SK-N-SH (cell line): ENCODE measurements at regions not wholly inside any gene's neighbourhood (a gene's known extent, or its start where the extent isn't known, plus 50 kb on each side); places are given as distances from the start of the nearest gene placed in this dataset.

Source experiments
- CTCF ChIA-PET: fragments of 300-600, 350-600 bp; formaldehyde crosslinking; extraction: SDS; loops from one replicate; lab custom pipeline; 2021; lab: Yijun Ruan, JAX
- POLR2A ChIA-PET: fragments of 350-600 bp; sonication (Branson Sonifier 250); formaldehyde crosslinking; extraction: SDS; loops from one replicate; lab custom pipeline; 2020; ENCODE audit warnings: antibody characterized with exemption, inconsistent platforms; lab: Yijun Ruan, JAX
- DNase-seq: peaks from one replicate; pipeline ENCODE4 v3.0.0; 2012
- H2AFZ ChIP-seq: fragments of 200-600 bp; sonication (generic); 2 replicates; pipeline ENCODE4 v1.8.1; 2016; ENCODE audit warnings: antibody characterized with exemption, mild to moderate bottlenecking, low read depth
- H3F3A ChIP-seq: fragments of 200-600 bp; sonication (generic); replicated peaks from 2 replicates; pipeline ENCODE3; 2016; ENCODE audit warnings: antibody characterized with exemption, mild to moderate bottlenecking; ENCODE audit not compliant: insufficient read depth
- H3K27ac ChIP-seq, 2 experiments: fragments of 200-500 bp in 1 of 2; fragments of 200-600 bp in 1 of 2; sonication (Bioruptor generic) in 1 of 2; sonication (generic), shearing (Covaris generic) in 1 of 2; 2 replicates each; pipeline versions ENCODE4 v1.5.1 to v1.6.1; 2014 to 2016; ENCODE audit warnings: low read depth in 2 of 2, inconsistent platforms in 1 of 2, low read length in 1 of 2, mild to moderate bottlenecking in 1 of 2, mixed read lengths in 1 of 2
- H3K27me3 ChIP-seq: fragments of 200-600 bp; sonication (generic), shearing (Covaris generic); 2 replicates; pipeline ENCODE4 v1.6.1; 2016; ENCODE audit warnings: mixed run types; ENCODE audit not compliant: insufficient read depth
- H3K36me3 ChIP-seq, 2 experiments: fragments of 200-500 bp in 1 of 2; fragments of 200-600 bp in 1 of 2; sonication (Bioruptor generic) in 1 of 2; sonication (generic) in 1 of 2; replicated peaks in 1 of 2; 2 replicates each; pipeline versions ENCODE3 to v1.5.1; 2014 to 2016; ENCODE audit warnings: low read length in 1 of 2, mild to moderate bottlenecking in 1 of 2; ENCODE audit not compliant: insufficient read depth in 2 of 2, control insufficient read depth in 1 of 2
- H3K4me1 ChIP-seq, 2 experiments: fragments of 200-500 bp in 1 of 2; fragments of 200-600 bp in 1 of 2; sonication (Bioruptor generic) in 1 of 2; sonication (generic), shearing (Covaris generic) in 1 of 2; 2 replicates each; pipeline versions ENCODE4 v1.5.1 to v1.6.1; 2014 to 2016; ENCODE audit warnings: low read depth in 1 of 2, low read length in 1 of 2, mixed run types in 1 of 2; ENCODE audit not compliant: insufficient read depth in 2 of 2, control insufficient read depth in 1 of 2
- H3K4me2 ChIP-seq: fragments of 200-600 bp; sonication (generic), shearing (Covaris generic); 2 replicates; pipeline ENCODE4 v1.6.1; 2017; ENCODE audit warnings: mixed run types
- H3K4me3 ChIP-seq, 2 experiments: fragments of 200-500 bp in 1 of 2; fragments of 200-600 bp in 1 of 2; sonication (Bioruptor generic) in 1 of 2; sonication (generic), shearing (Covaris generic) in 1 of 2; 2 replicates each; pipeline versions ENCODE4 v1.5.1 to v1.8.1; 2014 to 2016; ENCODE audit warnings: low read depth in 2 of 2, inconsistent platforms in 1 of 2, low read length in 1 of 2, mild to moderate bottlenecking in 1 of 2, mixed read lengths in 1 of 2, moderate library complexity in 1 of 2
- H3K79me2 ChIP-seq: fragments of 200-600 bp; sonication (generic); 2 replicates; pipeline ENCODE4 v1.8.1; 2017; ENCODE audit warnings: mild to moderate bottlenecking; ENCODE audit not compliant: insufficient read depth
- H3K9ac ChIP-seq: fragments of 200-600 bp; sonication (generic); 2 replicates; pipeline ENCODE4 v1.6.1; 2017; ENCODE audit warnings: mixed run types
- H3K9me2 ChIP-seq: fragments of 200-600 bp; sonication (generic); 2 replicates; pipeline ENCODE4 v1.6.1; 2017; ENCODE audit warnings: mixed run types
- H3K9me3 ChIP-seq: fragments of 200-600 bp; sonication (generic); 2 replicates; pipeline ENCODE4 v1.6.1; 2017; ENCODE audit warnings: mixed run types, mild to moderate bottlenecking, moderate library complexity
- H4K20me1 ChIP-seq: fragments of 200-600 bp; sonication (generic); 2 replicates; pipeline ENCODE4 v1.6.1; 2017; ENCODE audit warnings: mild to moderate bottlenecking, mixed run types; ENCODE audit not compliant: insufficient read depth
- EZH2phosphoT487 ChIP-seq: fragments of 200-600 bp; sonication (generic); IDR thresholded peaks from 2 replicates; pipeline ENCODE4 v1.6.1; 2017; ENCODE audit warnings: low read depth, mixed run types, mild to moderate bottlenecking, antibody characterized with exemption, moderate library complexity, borderline replicate concordance
- FOSL2 ChIP-seq: IDR thresholded peaks from 2 replicates; pipeline ENCODE4 v1.4.0; 2012; ENCODE audit warnings: low read depth, mild to moderate bottlenecking, moderate library complexity, borderline replicate concordance
- FOXM1 ChIP-seq: IDR thresholded peaks from 2 replicates; pipeline ENCODE4 v1.4.0; 2012; ENCODE audit warnings: low read depth, mild to moderate bottlenecking
- GATA2 ChIP-seq: sonication (generic); formaldehyde crosslinking; IDR thresholded peaks from 2 replicates; pipeline ENCODE4 v1.5.0; 2020; ENCODE audit warnings: mild to moderate bottlenecking, missing genetic modification reagents
- NRF1 ChIP-seq: IDR thresholded peaks from 2 replicates; pipeline ENCODE4 v1.6.1; 2012; ENCODE audit warnings: low read depth, mild to moderate bottlenecking, low read length
- POLR2AphosphoS5 ChIP-seq: IDR thresholded peaks from 2 replicates; pipeline ENCODE4 v1.6.1; 2012; ENCODE audit warnings: low read depth, low read length
- RAD21 ChIP-seq: IDR thresholded peaks from 2 replicates; pipeline ENCODE4 v1.6.1; 2012; ENCODE audit warnings: mild to moderate bottlenecking, low read length
- YY1 ChIP-seq: IDR thresholded peaks from 2 replicates; pipeline ENCODE4 v1.4.0; 2012; ENCODE audit warnings: low read depth, mild to moderate bottlenecking
- WGBS: methylation state at CpG from one replicate; pipeline ENCODE4 v1.1.6; 2017; ENCODE audit warnings: low lambda C conversion rate; 5-methylcytosine and 5-hydroxymethylcytosine counted together
- TF ChIP-seq, protein P1 (sequence below): IDR thresholded peaks from 2 replicates; pipeline ENCODE4; 2012
- TF ChIP-seq, protein P2 (sequence below): IDR thresholded peaks from 2 replicates; pipeline ENCODE4 v1.4.0; 2012; ENCODE audit warnings: low read depth, borderline replicate concordance
- TF ChIP-seq, protein P3 (sequence below): IDR thresholded peaks from 2 replicates; pipeline ENCODE4 v1.4.0; 2012; ENCODE audit warnings: low read depth, borderline replicate concordance
- TF ChIP-seq, protein P4 (sequence below): fragments of 150-350 bp; IDR thresholded peaks from 2 replicates; pipeline ENCODE4 v1.6.1; 2016; ENCODE audit warnings: mild to moderate bottlenecking, low read depth, low read length

DNA sequence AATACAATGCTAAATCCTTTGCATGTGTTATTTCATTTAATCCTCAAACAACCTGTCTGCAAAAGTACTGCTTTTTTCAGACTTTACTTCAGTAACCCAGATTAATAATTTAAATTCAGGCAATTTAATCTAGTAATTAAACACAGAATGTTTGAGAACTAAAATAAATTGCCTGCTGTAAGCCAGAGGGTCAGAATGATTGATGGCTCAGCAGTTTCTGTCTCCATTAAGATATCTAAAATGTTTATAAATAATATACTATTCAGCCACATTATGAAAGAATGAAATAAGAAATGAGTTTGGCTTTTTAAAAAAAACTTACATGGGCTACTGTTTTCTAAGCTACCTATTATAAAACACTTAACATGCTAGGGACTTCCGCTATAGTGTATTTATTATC, 846.0 kb downstream of the FAM181B start:
- TF ChIP-seq FOSL2 (no peak), GATA2 (no peak), POLR2AphosphoS5 (no peak), FOXM1 (no peak)
- TF ChIP-seq, protein P1, sequence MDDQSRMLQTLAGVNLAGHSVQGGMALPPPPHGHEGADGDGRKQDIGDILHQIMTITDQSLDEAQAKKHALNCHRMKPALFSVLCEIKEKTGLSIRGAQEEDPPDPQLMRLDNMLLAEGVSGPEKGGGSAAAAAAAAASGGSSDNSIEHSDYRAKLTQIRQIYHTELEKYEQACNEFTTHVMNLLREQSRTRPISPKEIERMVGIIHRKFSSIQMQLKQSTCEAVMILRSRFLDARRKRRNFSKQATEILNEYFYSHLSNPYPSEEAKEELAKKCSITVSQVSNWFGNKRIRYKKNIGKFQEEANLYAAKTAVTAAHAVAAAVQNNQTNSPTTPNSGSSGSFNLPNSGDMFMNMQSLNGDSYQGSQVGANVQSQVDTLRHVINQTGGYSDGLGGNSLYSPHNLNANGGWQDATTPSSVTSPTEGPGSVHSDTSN: no peak
- Histone ChIP-seq H3K27ac (no peak overlapping the region), H3K27me3 (no peaks in the 10 kb centered on the region), H2AFZ (no peak overlapping the region), H4K20me1 (no peaks in the 10 kb centered on the region), H3F3A (no peaks in the 10 kb centered on the region), H3K4me3 (no peak overlapping the region), H3K79me2 (no peaks in the 10 kb centered on the region), H3K9me2 (no peaks in the 10 kb centered on the region), H3K4me2 (no peak overlapping the region), H3K9ac (no peak overlapping the region), H3K9me3 (no peaks in the 10 kb centered on the region), H3K36me3 (no peaks in the 10 kb centered on the region), H3K4me1 (no peaks in the 10 kb centered on the region)
- DNase-seq: no peak
- WGBS: 87% methylated on average over 1 of the region's 1 CpG
- POLR2A ChIA-PET: no interaction called here
- CTCF ChIA-PET: no interaction called here

DNA sequence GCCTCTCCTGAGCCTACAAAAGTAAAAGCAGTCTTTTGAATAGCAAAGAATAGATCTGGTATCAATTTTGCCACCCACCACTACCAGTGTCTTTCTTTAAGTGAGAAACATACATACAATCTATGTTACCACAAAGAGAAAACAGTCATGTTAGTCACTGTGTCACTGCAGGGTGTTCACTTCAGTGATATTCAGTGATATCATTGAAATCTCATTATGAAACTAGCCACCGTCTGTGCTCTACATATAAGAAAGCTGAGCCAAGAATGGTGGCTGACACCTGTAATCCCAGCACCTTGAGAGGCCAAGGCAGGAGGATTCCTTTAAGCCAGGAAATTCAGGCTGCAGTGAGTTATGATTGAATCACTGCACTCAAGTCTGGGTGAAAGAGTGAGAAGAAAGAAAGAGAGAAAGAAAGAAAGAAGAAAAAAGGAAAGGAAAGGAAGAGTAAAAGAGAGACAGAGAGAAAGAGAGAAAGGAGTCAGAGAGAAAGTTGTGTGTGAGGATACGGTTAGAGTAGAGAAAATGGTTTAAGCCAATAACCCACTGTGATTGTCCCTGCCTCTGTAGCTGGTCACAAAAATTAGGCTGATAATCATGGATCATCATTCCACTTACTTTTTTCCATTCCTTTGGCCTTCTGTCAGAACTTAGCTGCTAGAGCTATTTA, 847.1 kb downstream of the FAM181B start:
- Histone ChIP-seq H3K27ac (no peak overlapping the region), H3F3A (no peaks in the 10 kb centered on the region), H3K9ac (no peak overlapping the region), H3K36me3 (no peaks in the 10 kb centered on the region), H3K79me2 (no peaks in the 10 kb centered on the region)
- DNase-seq: no peak
- TF ChIP-seq, protein P2, sequence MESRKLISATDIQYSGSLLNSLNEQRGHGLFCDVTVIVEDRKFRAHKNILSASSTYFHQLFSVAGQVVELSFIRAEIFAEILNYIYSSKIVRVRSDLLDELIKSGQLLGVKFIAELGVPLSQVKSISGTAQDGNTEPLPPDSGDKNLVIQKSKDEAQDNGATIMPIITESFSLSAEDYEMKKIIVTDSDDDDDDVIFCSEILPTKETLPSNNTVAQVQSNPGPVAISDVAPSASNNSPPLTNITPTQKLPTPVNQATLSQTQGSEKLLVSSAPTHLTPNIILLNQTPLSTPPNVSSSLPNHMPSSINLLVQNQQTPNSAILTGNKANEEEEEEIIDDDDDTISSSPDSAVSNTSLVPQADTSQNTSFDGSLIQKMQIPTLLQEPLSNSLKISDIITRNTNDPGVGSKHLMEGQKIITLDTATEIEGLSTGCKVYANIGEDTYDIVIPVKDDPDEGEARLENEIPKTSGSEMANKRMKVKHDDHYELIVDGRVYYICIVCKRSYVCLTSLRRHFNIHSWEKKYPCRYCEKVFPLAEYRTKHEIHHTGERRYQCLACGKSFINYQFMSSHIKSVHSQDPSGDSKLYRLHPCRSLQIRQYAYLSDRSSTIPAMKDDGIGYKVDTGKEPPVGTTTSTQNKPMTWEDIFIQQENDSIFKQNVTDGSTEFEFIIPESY: no peak
- TF ChIP-seq POLR2AphosphoS5: no peak
- TF ChIP-seq GATA2: no peak
- no peak for TF ChIP-seq EZH2phosphoT487
- TF ChIP-seq NRF1: no peak
- TF ChIP-seq, protein P3, sequence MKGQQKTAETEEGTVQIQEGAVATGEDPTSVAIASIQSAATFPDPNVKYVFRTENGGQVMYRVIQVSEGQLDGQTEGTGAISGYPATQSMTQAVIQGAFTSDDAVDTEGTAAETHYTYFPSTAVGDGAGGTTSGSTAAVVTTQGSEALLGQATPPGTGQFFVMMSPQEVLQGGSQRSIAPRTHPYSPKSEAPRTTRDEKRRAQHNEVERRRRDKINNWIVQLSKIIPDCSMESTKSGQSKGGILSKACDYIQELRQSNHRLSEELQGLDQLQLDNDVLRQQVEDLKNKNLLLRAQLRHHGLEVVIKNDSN: no peak
- no peak for TF ChIP-seq RAD21
- TF ChIP-seq, protein P4, sequence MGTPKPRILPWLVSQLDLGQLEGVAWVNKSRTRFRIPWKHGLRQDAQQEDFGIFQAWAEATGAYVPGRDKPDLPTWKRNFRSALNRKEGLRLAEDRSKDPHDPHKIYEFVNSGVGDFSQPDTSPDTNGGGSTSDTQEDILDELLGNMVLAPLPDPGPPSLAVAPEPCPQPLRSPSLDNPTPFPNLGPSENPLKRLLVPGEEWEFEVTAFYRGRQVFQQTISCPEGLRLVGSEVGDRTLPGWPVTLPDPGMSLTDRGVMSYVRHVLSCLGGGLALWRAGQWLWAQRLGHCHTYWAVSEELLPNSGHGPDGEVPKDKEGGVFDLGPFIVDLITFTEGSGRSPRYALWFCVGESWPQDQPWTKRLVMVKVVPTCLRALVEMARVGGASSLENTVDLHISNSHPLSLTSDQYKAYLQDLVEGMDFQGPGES: no peak
- TF ChIP-seq YY1: no peak
- TF ChIP-seq, all 33 proteins: peak for 0
- H3K9me2 ChIP-seq: no peaks in the 10 kb centered on the region
- H3K4me1 ChIP-seq: no peaks in the 10 kb centered on the region
- H3K4me2 ChIP-seq: no peak overlapping the region
- ChIA-PET CTCF (no interaction called here), POLR2A (no interaction called here)
- no peak overlapping the region for H3K4me3 ChIP-seq
- H2AFZ ChIP-seq: no peak overlapping the region
- no peaks in the 10 kb centered on the region for H3K9me3 ChIP-seq
- H4K20me1 ChIP-seq: no peaks in the 10 kb centered on the region
- 16% methylated on average over 2 of the region's 2 CpGs for WGBS
- H3K27me3 ChIP-seq: no peaks in the 10 kb centered on the region
